Ishikawa (cell line): ENCODE measurements at regions not wholly inside any gene's neighbourhood (a gene's known extent, or its start where the extent isn't known, plus 50 kb on each side); places are given as distances from the start of the nearest gene placed in this dataset.

Experiments used
- CEBPB ChIP-seq: IDR thresholded peaks from 2 replicates; pipeline ENCODE4 v1.6.1; 2012
- EGR1 ChIP-seq: IDR thresholded peaks from 2 replicates; pipeline ENCODE4 v1.6.1; 2012
- EP300 ChIP-seq: IDR thresholded peaks from 2 replicates; pipeline ENCODE4 v1.6.1; 2012; ENCODE audit warnings: borderline replicate concordance
- RAD21 ChIP-seq: IDR thresholded peaks from 2 replicates; pipeline ENCODE4 v1.6.1; 2012; ENCODE audit warnings: low read depth
- TF ChIP-seq, protein P1 (sequence below): IDR thresholded peaks from 2 replicates; pipeline ENCODE4 v1.6.1; 2012

DNA sequence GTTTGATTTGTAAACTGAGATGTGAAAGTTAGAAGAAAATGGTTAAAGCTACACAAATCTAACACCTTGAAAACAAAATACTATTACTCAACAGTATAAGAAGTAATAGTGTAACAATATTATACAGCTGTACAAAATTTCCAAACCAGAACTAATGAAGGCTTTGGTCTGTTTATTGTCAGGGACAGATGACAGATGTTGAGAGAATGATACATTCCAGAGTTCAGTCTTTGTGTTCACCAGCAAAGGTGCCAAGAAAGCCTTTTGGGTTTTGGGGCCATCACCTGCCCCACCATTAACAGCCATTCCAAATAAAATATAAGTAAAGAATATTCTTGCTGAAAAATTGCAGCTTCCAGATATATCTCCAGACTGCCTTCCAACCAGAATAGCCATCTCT lies 439.3 kb downstream of the PCDH20 start:
- TF ChIP-seq EGR1 (no peak), EP300 (no peak), RAD21 (no peak), CEBPB (no peak)
- TF ChIP-seq, protein P1, sequence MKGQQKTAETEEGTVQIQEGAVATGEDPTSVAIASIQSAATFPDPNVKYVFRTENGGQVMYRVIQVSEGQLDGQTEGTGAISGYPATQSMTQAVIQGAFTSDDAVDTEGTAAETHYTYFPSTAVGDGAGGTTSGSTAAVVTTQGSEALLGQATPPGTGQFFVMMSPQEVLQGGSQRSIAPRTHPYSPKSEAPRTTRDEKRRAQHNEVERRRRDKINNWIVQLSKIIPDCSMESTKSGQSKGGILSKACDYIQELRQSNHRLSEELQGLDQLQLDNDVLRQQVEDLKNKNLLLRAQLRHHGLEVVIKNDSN, result no peak
